ENCODE measurements at regions not wholly inside any gene's neighbourhood (a gene's known extent, or its start where the extent isn't known, plus 50 kb on each side); places are given as distances from the start of the nearest gene placed in this dataset.
A peak's percentile ranks its signal among the peaks of the same experiment; 100 is the strongest.

GRCh38 chr21:27171707-27172106 is 204.8 kb upstream of the ADAMTS5 start:
- Histone ChIP-seq H3K27ac (no peak overlapping the region), H3K36me3 (no peaks in the 10 kb centered on the region), H3K4me3 (no peak overlapping the region), H3K4me1 (no peaks in the 10 kb centered on the region), H3K27me3 (no peaks in the 10 kb centered on the region), H3K9me3 (no peaks in the 10 kb centered on the region)
- no peak for DNase-seq
- WGBS, 2 donors = 68 to 79% methylated on average over 1 of the region's 1 CpG
- peak in 1 of 2 donors; percentile 81 for ATAC-seq (ENCODE audit: low FRiP score in 2 of 2)
- no peak for TF ChIP-seq EP300 (IDR thresholded peaks at IDR 0.05)

DNA sequence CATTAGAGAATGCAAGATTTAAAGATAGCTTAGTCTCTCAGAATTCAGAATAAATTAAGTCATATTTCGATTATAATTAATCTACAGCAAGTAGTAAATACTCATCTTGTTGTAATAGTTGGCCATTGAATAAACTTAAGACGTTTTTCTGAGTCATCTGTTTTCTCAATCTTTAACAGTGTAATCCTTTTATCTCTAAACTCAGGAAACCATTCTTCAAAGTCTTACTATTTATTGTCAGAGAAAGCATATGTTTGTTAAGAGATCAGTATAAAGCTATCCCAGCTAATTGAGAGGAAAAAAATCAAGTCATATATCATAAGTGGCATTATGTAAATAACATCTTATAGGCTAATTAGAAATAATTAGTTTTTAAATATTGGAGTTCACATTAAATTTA is 201.2 kb upstream of the ADAMTS5 start:
- Histone ChIP-seq H3K4me3 (no peak overlapping the region), H3K27ac (no peak overlapping the region), H3K36me3 (no peaks in the 10 kb centered on the region), H3K4me1 (no peaks in the 10 kb centered on the region), H3K27me3 (no peaks in the 10 kb centered on the region), H3K9me3 (no peaks in the 10 kb centered on the region)
- no peak for ATAC-seq (ENCODE audit: low FRiP score in 2 of 2)
- TF ChIP-seq POLR2A (IDR thresholded peaks at IDR 0.05) = no peak
- DNase-seq = no peak
- 43 to 45% methylated on average over 2 of the region's 2 CpGs for WGBS, 2 donors

DNA sequence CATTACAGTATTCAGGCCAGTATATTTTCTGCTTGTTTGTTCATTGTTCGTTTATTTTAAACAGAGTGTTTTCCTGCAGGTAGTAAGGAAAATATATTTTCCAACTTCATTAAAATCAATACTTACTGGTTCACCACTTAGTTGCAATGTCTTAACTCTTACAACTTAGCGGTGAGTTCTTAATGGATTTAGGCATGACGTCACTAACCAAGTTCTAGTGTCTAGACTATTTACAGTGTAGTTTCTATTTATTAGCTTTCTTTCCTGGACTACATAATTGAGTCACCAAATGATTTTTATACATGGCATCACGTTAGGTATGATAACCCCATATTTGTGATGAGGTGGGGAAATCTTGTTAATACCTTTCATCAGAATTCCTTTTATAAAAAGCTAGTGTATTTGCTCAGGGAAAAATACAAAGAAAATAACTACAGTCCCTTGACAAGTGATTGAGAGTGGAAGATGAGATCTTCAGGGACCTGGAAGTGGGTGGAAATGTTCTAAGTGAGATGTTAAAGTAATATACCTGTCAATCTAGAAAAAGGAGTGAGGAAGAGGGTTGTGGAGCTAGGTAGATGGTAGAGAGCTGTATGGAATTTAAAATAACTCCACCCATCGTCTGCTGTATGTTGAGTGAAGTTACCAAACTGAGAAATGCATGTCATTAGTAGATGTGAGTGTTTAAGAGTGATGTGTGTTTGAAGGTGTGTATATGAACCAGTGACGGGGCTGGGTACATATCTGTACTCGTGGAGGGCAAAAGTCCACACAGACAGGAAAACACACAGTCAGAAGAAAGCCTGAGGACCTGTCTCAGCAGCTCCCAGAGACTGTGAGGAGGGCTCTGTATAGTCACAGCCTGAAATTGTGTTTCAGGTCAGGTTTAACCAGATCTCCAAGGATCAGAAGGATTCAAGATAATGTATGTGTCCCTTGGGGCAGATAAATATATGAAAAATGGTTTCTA is 197.6 kb upstream of the ADAMTS5 start:
- no peak overlapping the region for H3K27ac ChIP-seq
- WGBS, 2 donors = 61 to 74% methylated on average over 7 of the region's 7 CpGs
- H3K27me3 ChIP-seq = no peaks in the 10 kb centered on the region
- H3K4me3 ChIP-seq = no peak overlapping the region
- DNase-seq (no peak), ATAC-seq (ENCODE audit: low FRiP score in 2 of 2) (no peak)
- H3K4me1 ChIP-seq = no peaks in the 10 kb centered on the region
- TF ChIP-seq, protein P1, sequence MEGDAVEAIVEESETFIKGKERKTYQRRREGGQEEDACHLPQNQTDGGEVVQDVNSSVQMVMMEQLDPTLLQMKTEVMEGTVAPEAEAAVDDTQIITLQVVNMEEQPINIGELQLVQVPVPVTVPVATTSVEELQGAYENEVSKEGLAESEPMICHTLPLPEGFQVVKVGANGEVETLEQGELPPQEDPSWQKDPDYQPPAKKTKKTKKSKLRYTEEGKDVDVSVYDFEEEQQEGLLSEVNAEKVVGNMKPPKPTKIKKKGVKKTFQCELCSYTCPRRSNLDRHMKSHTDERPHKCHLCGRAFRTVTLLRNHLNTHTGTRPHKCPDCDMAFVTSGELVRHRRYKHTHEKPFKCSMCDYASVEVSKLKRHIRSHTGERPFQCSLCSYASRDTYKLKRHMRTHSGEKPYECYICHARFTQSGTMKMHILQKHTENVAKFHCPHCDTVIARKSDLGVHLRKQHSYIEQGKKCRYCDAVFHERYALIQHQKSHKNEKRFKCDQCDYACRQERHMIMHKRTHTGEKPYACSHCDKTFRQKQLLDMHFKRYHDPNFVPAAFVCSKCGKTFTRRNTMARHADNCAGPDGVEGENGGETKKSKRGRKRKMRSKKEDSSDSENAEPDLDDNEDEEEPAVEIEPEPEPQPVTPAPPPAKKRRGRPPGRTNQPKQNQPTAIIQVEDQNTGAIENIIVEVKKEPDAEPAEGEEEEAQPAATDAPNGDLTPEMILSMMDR (IDR thresholded peaks at IDR 0.05) = no peak
- TF ChIP-seq EP300 (IDR thresholded peaks at IDR 0.05) = no peak
- no peak for TF ChIP-seq POLR2A (IDR thresholded peaks at IDR 0.05)
- no peak for TF ChIP-seq POLR2AphosphoS5 (IDR thresholded peaks at IDR 0.05)
- no peaks in the 10 kb centered on the region for H3K36me3 ChIP-seq
- no peaks in the 10 kb centered on the region for H3K9me3 ChIP-seq

DNA sequence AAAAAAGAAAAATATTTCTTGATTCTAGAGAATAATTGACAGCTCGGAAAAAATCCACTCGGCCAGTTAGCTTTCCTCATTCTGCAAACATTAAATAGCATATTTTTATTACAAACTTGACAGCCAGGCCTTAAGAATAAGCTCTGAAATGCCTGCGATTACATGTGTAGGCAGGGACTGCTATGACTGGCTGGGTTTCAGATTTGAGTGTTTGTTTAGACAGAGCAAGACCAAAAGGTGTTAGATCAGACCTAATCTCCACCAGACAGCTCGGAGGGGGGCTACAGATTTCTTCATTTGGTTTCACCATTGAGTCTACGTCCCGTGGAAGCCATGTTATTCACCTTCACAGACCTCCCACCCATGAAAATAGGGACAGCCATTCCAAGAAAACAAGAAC is 192.1 kb upstream of the ADAMTS5 start:
- no peaks in the 10 kb centered on the region for H3K27me3 ChIP-seq
- no peaks in the 10 kb centered on the region for H3K36me3 ChIP-seq
- H3K4me1 ChIP-seq = no peaks in the 10 kb centered on the region
- TF ChIP-seq, protein P1 (IDR thresholded peaks at IDR 0.05) = no peak
- TF ChIP-seq POLR2AphosphoS5 (IDR thresholded peaks at IDR 0.05) (no peak), POLR2A (IDR thresholded peaks at IDR 0.05) (no peak), EP300 (IDR thresholded peaks at IDR 0.05) (no peak)
- DNase-seq (no peak), ATAC-seq (ENCODE audit: low FRiP score in 2 of 2) (no peak)
- 50 to 67% methylated on average over 6 of the region's 6 CpGs for WGBS, 2 donors
- no peaks in the 10 kb centered on the region for H3K9me3 ChIP-seq
- H3K4me3 ChIP-seq = no peak overlapping the region
- H3K27ac ChIP-seq = no peak overlapping the region

- no peak for TF ChIP-seq POLR2AphosphoS5 (IDR thresholded peaks at IDR 0.05)
- TF ChIP-seq EP300 (IDR thresholded peaks at IDR 0.05) = no peak
- TF ChIP-seq, protein P1 (IDR thresholded peaks at IDR 0.05) = no peak
- TF ChIP-seq POLR2A (IDR thresholded peaks at IDR 0.05) = no peak
- no peak for ATAC-seq (ENCODE audit: low FRiP score in 2 of 2)
- WGBS, 2 donors = 79 to 87% methylated on average over 7 of the region's 7 CpGs
- Histone ChIP-seq H3K27ac (no peak overlapping the region), H3K4me1 (no peaks in the 10 kb centered on the region), H3K36me3 (no peaks in the 10 kb centered on the region), H3K9me3 (no peaks in the 10 kb centered on the region), H3K4me3 (no peak overlapping the region), H3K27me3 (no peaks in the 10 kb centered on the region)
- DNase-seq = no peak
Observed at GRCh38 chr21:27157097-27157496, 190.2 kb upstream of the ADAMTS5 start.

GRCh38 chr21:27156666-27157065 is 189.8 kb upstream of the ADAMTS5 start:
- DNase-seq (no peak), ATAC-seq (ENCODE audit: low FRiP score in 2 of 2) (no peak)
- TF ChIP-seq POLR2A (IDR thresholded peaks at IDR 0.05) = no peak
- TF ChIP-seq, protein P1 (IDR thresholded peaks at IDR 0.05) = no peak
- TF ChIP-seq EP300 (IDR thresholded peaks at IDR 0.05) = no peak
- TF ChIP-seq POLR2AphosphoS5 (IDR thresholded peaks at IDR 0.05) = no peak
- H3K27me3 ChIP-seq = no peaks in the 10 kb centered on the region
- no peaks in the 10 kb centered on the region for H3K4me1 ChIP-seq
- WGBS, 2 donors = 88 to 91% methylated on average over 1 of the region's 1 CpG
- no peak overlapping the region for H3K27ac ChIP-seq
- H3K4me3 ChIP-seq = no peak overlapping the region
- H3K36me3 ChIP-seq = no peaks in the 10 kb centered on the region
- H3K9me3 ChIP-seq = no peaks in the 10 kb centered on the region
